H1 (cell line): ENCODE measurements at regions not wholly inside any gene's neighbourhood (a gene's known extent, or its start where the extent isn't known, plus 50 kb on each side); places are given as distances from the start of the nearest gene placed in this dataset.

Experiments
- CTCF ChIA-PET: fragments of 300-600 bp; sonication (Branson Sonifier 250); formaldehyde crosslinking; loops from one replicate; lab custom pipeline; 2021; ENCODE audit not compliant: partially characterized antibody; lab: Charles Lee
- POLR2A ChIA-PET: fragments of 300-600 bp; sonication (Branson Sonifier 250); formaldehyde crosslinking; loops from one replicate; lab custom pipeline; 2021; ENCODE audit warnings: inconsistent platforms; ENCODE audit not compliant: partially characterized antibody; lab: Charles Lee
- DNase-seq, 2 experiments: peaks; one replicate each; pipeline versions ENCODE4 v3.0.0 to v3.0.0-alpha.2; 2010 to 2022; ENCODE audit warnings: low spot score in 2 of 2, low read depth in 1 of 2, mixed read lengths in 1 of 2
- FAIRE-seq: peaks from 2 replicates; lab custom pipeline; 2011; peaks lifted over from hg19 to GRCh38; lab: Jason Lieb, UNC
- H2AFZ ChIP-seq: 2 replicates; pipeline ENCODE4 v1.8.1; 2012; ENCODE audit warnings: low read length, inconsistent platforms
- H2AK5ac ChIP-seq: 2 replicates; pipeline ENCODE4 v1.6.1; 2013; ENCODE audit warnings: low read depth, low read length
- H2BK120ac ChIP-seq: replicated peaks from 2 replicates; pipeline ENCODE3; 2013; ENCODE audit warnings: low read depth, low read length, inconsistent platforms
- H2BK12ac ChIP-seq: 2 replicates; pipeline ENCODE4 v1.6.1; 2013; ENCODE audit warnings: low read depth, low read length
- H2BK15ac ChIP-seq: 2 replicates; pipeline ENCODE4 v1.6.1; 2013; ENCODE audit warnings: low read length
- H2BK20ac ChIP-seq: 2 replicates; pipeline ENCODE4 v1.6.1; 2013; ENCODE audit warnings: low read length
- H2BK5ac ChIP-seq: 2 replicates; pipeline ENCODE4 v1.6.1; 2013; ENCODE audit warnings: low read depth, low read length
- H3K14ac ChIP-seq: 2 replicates; pipeline ENCODE4 v1.6.1; 2013; ENCODE audit warnings: inconsistent platforms; ENCODE audit not compliant: insufficient read length
- H3K18ac ChIP-seq: 2 replicates; pipeline ENCODE4 v1.6.1; 2013; ENCODE audit warnings: low read length; ENCODE audit errors: extremely low read depth
- H3K23ac ChIP-seq: 2 replicates; pipeline ENCODE4 v1.6.1; 2013; ENCODE audit warnings: inconsistent platforms; ENCODE audit not compliant: insufficient read length
- H3K23me2 ChIP-seq: 2 replicates; pipeline ENCODE4 v1.6.1; 2013; ENCODE audit warnings: low read depth, low read length
- H3K27ac ChIP-seq: 2 replicates; pipeline ENCODE4 v1.6.1; 2011; ENCODE audit warnings: low read depth, low read length, inconsistent platforms
- H3K27me3 ChIP-seq, 4 experiments: replicated peaks in 1 of 4; 1 replicate in 1 of 4; 2 replicates in 3 of 4; pipeline versions ENCODE4 v1.6.1 to v1.8.1; 2011 to 2013; ENCODE audit warnings: low read length in 3 of 4, mild to moderate bottlenecking in 3 of 4, inconsistent platforms in 2 of 4, mixed read lengths in 2 of 4, moderate library complexity in 1 of 4; ENCODE audit not compliant: control insufficient read depth in 3 of 4, insufficient read depth in 3 of 4; ENCODE audit errors: extremely low read depth in 1 of 4
- H3K36me3 ChIP-seq, 4 experiments: 2 replicates each; pipeline versions ENCODE4 v1.6.1 to v1.8.1; 2011 to 2013; ENCODE audit warnings: mild to moderate bottlenecking in 4 of 4, low read length in 3 of 4, moderate library complexity in 2 of 4, control low read depth in 1 of 4, inconsistent platforms in 1 of 4; ENCODE audit not compliant: insufficient read depth in 4 of 4, control insufficient read depth in 2 of 4
- H3K4ac ChIP-seq: replicated peaks from 2 replicates; pipeline ENCODE3; 2013; ENCODE audit warnings: low read length, low read depth, mixed read lengths, inconsistent platforms; ENCODE audit not compliant: insufficient read length
- H3K4me1 ChIP-seq, 4 experiments: replicated peaks in 1 of 4; 1 replicate in 1 of 4; 2 replicates in 3 of 4; pipeline versions ENCODE4 v1.6.1 to v1.8.1; 2011 to 2013; ENCODE audit warnings: low read length in 3 of 4, inconsistent platforms in 2 of 4, mixed read lengths in 1 of 4; ENCODE audit not compliant: insufficient read depth in 4 of 4, control insufficient read depth in 3 of 4
- H3K4me2 ChIP-seq, 2 experiments: 2 replicates each; pipeline versions ENCODE4 v1.6.1 to v1.8.1; 2011 to 2013; ENCODE audit warnings: low read depth in 2 of 2, low read length in 2 of 2, control low read depth in 1 of 2, inconsistent platforms in 1 of 2, mild to moderate bottlenecking in 1 of 2; ENCODE audit not compliant: insufficient read depth in 1 of 2
- H3K4me3 ChIP-seq, 4 experiments: fragments of 200-600, 300-600 bp in 1 of 4; sonication (generic), shearing (Covaris generic), sonication (Bioruptor Twin) in 1 of 4; 2 replicates each; pipeline versions ENCODE4 v1.5.1 to v1.8.1; 2011 to 2016; ENCODE audit warnings: low read length in 4 of 4, low read depth in 3 of 4, control low read depth in 2 of 4, inconsistent platforms in 2 of 4, mild to moderate bottlenecking in 2 of 4, mixed read lengths in 1 of 4, moderate library complexity in 1 of 4; ENCODE audit not compliant: insufficient read depth in 2 of 4; ENCODE audit errors: extremely low read depth in 1 of 4
- H3K56ac ChIP-seq: replicated peaks from 2 replicates; pipeline ENCODE3; 2013; ENCODE audit warnings: low read depth, mild to moderate bottlenecking, mixed read lengths, low read length, inconsistent platforms; ENCODE audit not compliant: insufficient read length
- H3K79me1 ChIP-seq: 2 replicates; pipeline ENCODE4 v1.6.1; 2013; ENCODE audit warnings: low read depth, low read length, control low read depth
- H3K79me2 ChIP-seq, 2 experiments: 2 replicates each; pipeline versions ENCODE4 v1.6.1 to v1.8.1; 2012 to 2013; ENCODE audit warnings: low read length in 2 of 2, mild to moderate bottlenecking in 2 of 2, inconsistent platforms in 1 of 2; ENCODE audit not compliant: insufficient read depth in 2 of 2, control insufficient read depth in 1 of 2
- H3K9ac ChIP-seq, 4 experiments: replicated peaks in 1 of 4; 1 replicate in 1 of 4; 2 replicates in 3 of 4; pipeline versions ENCODE4 v1.6.1 to v1.8.1; 2011 to 2013; ENCODE audit warnings: low read depth in 3 of 4, low read length in 3 of 4, control low read depth in 2 of 4, mild to moderate bottlenecking in 2 of 4, moderate library complexity in 2 of 4, inconsistent platforms in 1 of 4; ENCODE audit errors: extremely low read depth in 1 of 4
- H3K9me3 ChIP-seq, 2 experiments: 2 replicates each; pipeline versions ENCODE4 v1.6.1 to v1.8.1; 2012 to 2013; ENCODE audit warnings: mild to moderate bottlenecking in 2 of 2, moderate library complexity in 2 of 2, control low read depth in 1 of 2, inconsistent platforms in 1 of 2, low read depth in 1 of 2, low read length in 1 of 2, mixed read lengths in 1 of 2; ENCODE audit not compliant: insufficient read depth in 2 of 2
- H4K20me1 ChIP-seq, 2 experiments: replicated peaks in 1 of 2; 2 replicates each; pipeline versions ENCODE3 to v1.8.1; 2011 to 2013; ENCODE audit warnings: inconsistent platforms in 2 of 2, low read length in 2 of 2, mild to moderate bottlenecking in 1 of 2; ENCODE audit not compliant: insufficient read depth in 2 of 2, control insufficient read depth in 1 of 2
- H4K5ac ChIP-seq: 2 replicates; pipeline ENCODE4 v1.6.1; 2013; ENCODE audit warnings: low read length, low read depth, mixed read lengths, inconsistent platforms; ENCODE audit not compliant: insufficient read length
- H4K8ac ChIP-seq: 2 replicates; pipeline ENCODE4 v1.8.0; 2013; ENCODE audit warnings: mild to moderate bottlenecking, moderate library complexity, low read length, inconsistent platforms; ENCODE audit not compliant: insufficient read depth; ENCODE audit errors: extremely low read depth
- H4K91ac ChIP-seq: replicated peaks from 2 replicates; pipeline ENCODE3; 2013; ENCODE audit warnings: low read length, mixed read lengths, inconsistent platforms; ENCODE audit not compliant: insufficient read length
- ATF2 ChIP-seq: IDR thresholded peaks from 2 replicates; pipeline ENCODE4 v1.6.1; 2012; ENCODE audit warnings: low read length, inconsistent platforms
- BCL11A ChIP-seq, 2 experiments: IDR thresholded peaks; one replicate each; pipeline ENCODE4 v1.6.1; 2011; ENCODE audit warnings: low read depth in 2 of 2, low read length in 2 of 2, mild to moderate bottlenecking in 2 of 2
- CHD1 ChIP-seq: IDR thresholded peaks from 2 replicates; pipeline ENCODE4 v1.6.1; 2012; ENCODE audit warnings: low read depth, low read length, improper control_type of control experiment
- CTBP2 ChIP-seq: IDR thresholded peaks from 2 replicates; pipeline ENCODE4 v1.7.0; 2011; ENCODE audit warnings: borderline replicate concordance, mild to moderate bottlenecking, moderate library complexity, mixed read lengths, low read length; ENCODE audit not compliant: insufficient read depth, insufficient read length
- EGR1 ChIP-seq: IDR thresholded peaks from 2 replicates; pipeline ENCODE4 v1.6.1; 2011; ENCODE audit warnings: low read depth, low read length, borderline replicate concordance
- FOSL1 ChIP-seq: IDR thresholded peaks from 2 replicates; pipeline ENCODE4 v1.6.1; 2011; ENCODE audit warnings: mild to moderate bottlenecking, low read depth, low read length, moderate library complexity; ENCODE audit not compliant: insufficient read depth
- GTF2F1 ChIP-seq: IDR thresholded peaks from 2 replicates; pipeline ENCODE4 v1.6.1; 2012; ENCODE audit warnings: low read depth, low read length, improper control_type of control experiment, borderline replicate concordance
- KDM5A ChIP-seq: fragments of 200-600 bp; IDR thresholded peaks from 2 replicates; pipeline ENCODE4 v1.7.1; 2012; ENCODE audit warnings: mild to moderate bottlenecking, low read length, inconsistent platforms, mixed read lengths
- NANOG ChIP-seq: IDR thresholded peaks from 2 replicates; pipeline ENCODE4 v1.6.1; 2011; ENCODE audit warnings: low read length, low read depth, mild to moderate bottlenecking, inconsistent platforms; ENCODE audit not compliant: insufficient read depth, poor library complexity, severe bottlenecking
- RAD21 ChIP-seq, 2 experiments: IDR thresholded peaks in 1 of 2; conservative IDR thresholded peaks in 1 of 2; 2 replicates each; pipeline ENCODE4 v1.6.1; 2011; ENCODE audit warnings: low read depth in 2 of 2, low read length in 2 of 2, improper control_type of control experiment in 1 of 2, inconsistent platforms in 1 of 2, mild to moderate bottlenecking in 1 of 2, moderate library complexity in 1 of 2
- RFX5 ChIP-seq: IDR thresholded peaks from 2 replicates; pipeline ENCODE4 v1.6.1; 2011; ENCODE audit warnings: low read depth, low read length, improper control_type of control experiment, borderline replicate concordance
- RXRA ChIP-seq: IDR thresholded peaks from 2 replicates; pipeline ENCODE4 v1.6.1; 2011; ENCODE audit warnings: low read depth, mild to moderate bottlenecking, low read length, moderate library complexity; ENCODE audit not compliant: insufficient read depth
- SIX5 ChIP-seq: IDR thresholded peaks from 2 replicates; pipeline ENCODE4 v1.6.1; 2011; ENCODE audit warnings: mild to moderate bottlenecking, low read depth, low read length
- SP1 ChIP-seq: IDR thresholded peaks from 2 replicates; pipeline ENCODE4 v1.6.1; 2011; ENCODE audit warnings: low read depth, low read length
- SRF ChIP-seq: IDR thresholded peaks from 2 replicates; pipeline ENCODE4 v1.6.1; 2011; ENCODE audit warnings: mild to moderate bottlenecking, low read depth, low read length, moderate library complexity

GRCh38 chr4:63742882-63743281 is 666.4 kb downstream of the TECRL start:
- Histone ChIP-seq H3K23ac (no peak overlapping the region), H3K4me1 (no peaks in the 10 kb centered on the region), H3K27ac (no peak overlapping the region), H3K27me3 (no peaks in the 10 kb centered on the region), H3K4me3 (no peak overlapping the region), H4K91ac (no peak overlapping the region), H3K79me2 (no peaks in the 10 kb centered on the region), H4K8ac (no peak overlapping the region), H3K79me1 (no peaks in the 10 kb centered on the region), H3K4me2 (no peak overlapping the region), H2AFZ (no peak overlapping the region), H2BK5ac (no peak overlapping the region), H4K5ac (no peak overlapping the region), H2BK20ac (no peak overlapping the region), H3K14ac (no peak overlapping the region), H3K9ac (no peak overlapping the region), H4K20me1 (no peaks in the 10 kb centered on the region), H3K18ac (no peak overlapping the region), H3K23me2 (no peaks in the 10 kb centered on the region), H3K36me3 (no peaks in the 10 kb centered on the region), H3K4ac (no peak overlapping the region), H2BK120ac (no peak overlapping the region), H3K9me3 (no peaks in the 10 kb centered on the region), H2BK12ac (no peak overlapping the region), H3K56ac (no peak overlapping the region), H2AK5ac (no peak overlapping the region), H2BK15ac (no peak overlapping the region)
- POLR2A ChIA-PET: no interaction called here
- FAIRE-seq (no peak), DNase-seq (no peak)
- CTCF ChIA-PET: no interaction called here
- no peak for TF ChIP-seq RAD21 (IDR thresholded peaks at IDR 0.05 in 1 of 2, conservative IDR thresholded peaks at IDR 0.05 in 1 of 2; ENCODE audit: low read depth in 2 of 2, low read length in 2 of 2)
- TF ChIP-seq SRF: no peak
- TF ChIP-seq RFX5: no peak
- TF ChIP-seq SP1: no peak
- no peak for TF ChIP-seq FOSL1
- TF ChIP-seq BCL11A (IDR thresholded peaks at IDR 0.05; ENCODE audit: low read depth in 2 of 2, low read length in 2 of 2): no peak
- TF ChIP-seq CTBP2: no peak
- no peak for TF ChIP-seq SIX5
- TF ChIP-seq EGR1: no peak
- TF ChIP-seq RXRA: no peak
- TF ChIP-seq KDM5A: no peak
- TF ChIP-seq NANOG: no peak
- no peak for TF ChIP-seq CHD1
- TF ChIP-seq ATF2: no peak
- no peak for TF ChIP-seq GTF2F1
